ENCODE measurements at regions not wholly inside any gene's neighbourhood (a gene's known extent, or its start where the extent isn't known, plus 50 kb on each side); places are given as distances from the start of the nearest gene placed in this dataset.

DNA sequence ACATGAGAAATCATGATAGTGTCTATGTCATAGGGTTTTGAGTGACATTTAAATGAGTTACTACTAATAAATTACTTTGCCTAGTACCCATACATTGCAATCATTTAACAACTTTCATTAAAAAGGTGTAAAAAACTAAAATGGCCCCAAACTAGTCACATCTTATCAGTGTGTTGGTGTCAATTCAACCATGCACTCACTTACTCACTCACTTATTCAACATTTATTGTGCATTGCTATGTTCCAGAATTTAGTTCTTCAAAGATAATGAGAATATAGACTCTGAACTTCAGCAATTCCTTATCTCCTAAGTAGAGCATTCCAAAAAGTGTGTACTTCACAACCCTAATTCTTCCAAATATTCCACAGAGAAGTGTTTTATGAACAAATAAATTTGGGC, 965.7 kb downstream of the REEP3 start:
- no peak for DNase-seq (ENCODE audit: low read depth, low spot score)

DNA sequence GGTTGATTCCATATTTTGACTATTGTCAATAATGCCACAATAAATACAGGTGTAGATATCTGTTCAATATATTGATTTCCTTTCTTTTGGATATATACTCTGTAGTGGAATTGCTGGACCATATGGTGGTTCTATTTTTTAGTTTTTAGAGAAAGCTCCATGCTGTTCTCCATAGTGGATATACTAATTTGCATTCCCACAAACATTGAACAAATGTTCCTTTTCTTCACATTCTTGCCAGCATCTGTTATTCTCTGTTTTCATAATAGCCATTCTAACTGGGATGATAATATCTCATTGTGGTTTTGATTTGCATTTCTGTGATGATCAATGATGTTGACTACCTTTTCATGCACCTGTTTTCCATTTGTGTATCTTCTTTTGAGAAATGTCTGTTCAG, 973.7 kb downstream of the REEP3 start:
- no peak for DNase-seq (ENCODE audit: low read depth, low spot score)

DNA sequence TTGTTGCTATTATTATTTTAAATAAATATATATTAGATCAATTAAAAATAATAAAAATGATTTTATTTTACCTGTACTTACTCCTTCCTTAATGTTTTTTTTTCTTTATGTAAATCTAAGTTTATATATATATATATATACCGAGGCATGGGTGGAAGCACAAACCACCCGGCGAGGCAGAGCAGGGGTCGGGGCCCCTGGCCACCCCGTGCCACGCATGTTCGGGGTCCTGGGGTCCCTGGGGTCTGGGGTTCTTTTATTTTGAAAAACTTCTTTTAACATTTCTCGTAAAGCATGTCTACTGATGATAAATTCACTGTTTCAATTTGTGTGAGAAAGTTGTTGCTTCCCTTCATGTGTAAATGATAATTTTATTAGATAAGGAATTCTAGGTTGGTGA, 976.1 kb downstream of the REEP3 start:
- DNase-seq (ENCODE audit: low read depth, low spot score) = no peak

DNA sequence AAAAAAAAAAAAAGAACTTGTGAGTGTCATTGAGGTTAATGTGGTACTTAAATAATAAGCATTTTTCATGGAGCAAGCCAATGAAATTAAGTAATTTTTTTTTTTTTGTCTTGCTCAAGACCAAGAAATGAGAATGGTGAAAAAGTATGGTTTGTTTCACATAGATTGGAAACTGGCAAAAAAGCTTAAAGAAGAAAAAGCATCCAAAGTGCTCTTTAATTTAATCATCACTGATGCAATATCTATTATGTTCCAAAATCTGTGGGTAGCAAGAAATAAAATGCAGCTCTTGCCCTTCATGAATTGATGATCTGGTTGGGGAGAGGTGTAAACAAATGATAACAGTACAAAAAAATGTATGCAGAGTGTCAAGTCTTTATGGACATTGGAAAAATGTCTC, 980.6 kb downstream of the REEP3 start:
- no peak for DNase-seq (ENCODE audit: low read depth, low spot score)

DNA sequence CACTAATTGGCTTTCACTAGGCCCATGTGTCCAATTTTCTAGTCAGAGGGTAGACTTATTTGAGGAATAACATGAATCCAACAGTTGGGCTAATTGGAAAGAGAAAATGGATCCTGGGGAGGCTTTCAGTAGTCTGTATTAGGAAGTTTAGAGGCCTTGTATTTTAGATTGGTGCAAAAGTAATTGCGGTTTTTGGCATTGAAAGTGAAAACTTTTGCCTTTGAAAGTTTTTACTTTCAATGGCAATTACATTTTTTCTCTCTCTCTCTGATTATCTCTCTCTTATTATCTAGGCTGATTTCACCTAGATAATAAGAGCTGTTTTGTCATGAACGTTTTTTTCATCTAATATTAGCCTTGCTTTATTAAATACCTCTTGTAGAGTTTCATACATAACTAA, 981.7 kb downstream of the REEP3 start:
- DNase-seq (ENCODE audit: low read depth, low spot score) = no peak

DNA sequence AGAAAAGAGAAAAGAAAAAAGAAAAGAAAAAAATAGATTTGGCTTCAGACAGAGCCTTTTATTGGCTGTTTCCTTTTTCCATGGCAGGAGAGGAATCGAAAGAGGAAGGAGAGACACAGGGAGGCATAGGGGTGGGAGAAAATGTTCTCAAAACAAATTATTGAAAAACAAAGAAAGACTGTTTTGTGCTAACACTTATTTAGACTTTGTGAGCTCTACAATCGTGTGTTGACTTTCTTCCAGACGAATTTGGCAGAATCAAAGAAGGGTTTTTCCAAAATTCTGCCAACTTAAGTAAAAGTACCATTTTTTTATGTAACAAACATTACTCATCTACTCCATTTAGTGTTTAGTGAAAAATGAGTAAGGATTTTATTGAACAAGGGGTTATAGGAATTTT, 982.2 kb downstream of the REEP3 start:
- no peak for DNase-seq (ENCODE audit: low read depth, low spot score)

DNA sequence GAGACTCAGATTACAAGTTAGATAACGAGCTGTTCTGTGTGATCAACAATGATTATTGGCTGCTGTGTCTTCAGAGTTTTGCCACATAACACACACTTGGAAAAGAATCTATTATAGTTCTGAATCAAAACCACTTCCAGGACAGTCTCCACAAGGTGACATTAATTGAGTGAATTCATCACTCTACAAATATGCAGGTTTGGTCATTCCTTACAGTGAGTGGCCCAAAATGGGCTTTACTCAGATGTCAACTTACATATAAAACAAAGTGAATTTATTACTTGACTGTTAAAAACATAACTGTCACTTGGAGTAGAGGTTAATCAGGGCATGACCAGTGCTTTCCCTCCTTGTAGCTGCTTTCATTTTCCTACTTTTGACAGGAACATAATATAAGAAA, 984.3 kb downstream of the REEP3 start:
- DNase-seq (ENCODE audit: low read depth, low spot score) = no peak

DNA sequence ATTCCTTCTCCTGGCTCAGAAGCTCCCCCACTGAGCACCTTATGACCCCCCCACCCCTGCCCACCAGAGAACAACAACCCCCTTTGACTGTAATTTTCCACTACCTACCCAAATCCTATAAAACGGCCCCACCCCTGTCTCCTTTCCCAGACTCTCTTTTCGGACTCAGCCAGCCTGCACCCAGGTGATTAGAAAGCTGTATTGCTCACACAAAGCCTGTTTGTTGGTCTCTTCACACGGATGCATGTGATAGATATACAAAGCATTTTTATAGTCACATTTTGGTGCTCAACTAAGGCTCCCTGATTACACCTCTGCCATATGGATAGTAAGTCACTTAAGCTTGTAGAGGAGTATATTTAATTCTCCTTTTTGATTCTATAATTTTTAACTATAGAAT, 985.8 kb downstream of the REEP3 start:
- DNase-seq (ENCODE audit: low read depth, low spot score) = no peak

DNA sequence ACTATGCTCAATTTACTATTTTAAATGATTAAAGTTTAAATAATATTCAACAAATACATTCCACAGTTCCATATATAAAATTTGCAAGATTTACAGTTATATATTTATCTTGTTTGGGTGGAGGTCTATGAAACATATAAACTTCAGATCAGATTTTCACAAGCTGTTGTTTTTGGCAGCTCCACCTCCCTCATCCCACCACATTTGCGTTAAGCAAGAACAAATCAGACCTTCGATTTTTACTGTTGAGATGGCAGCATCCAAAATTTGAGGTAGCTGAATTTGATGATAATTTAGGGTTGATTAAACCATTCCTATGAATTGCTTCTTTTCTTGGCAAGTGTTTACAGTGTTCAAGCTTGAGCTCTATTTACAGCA, 986.4 kb downstream of the REEP3 start:
- no peak for DNase-seq (ENCODE audit: low read depth, low spot score)

DNA sequence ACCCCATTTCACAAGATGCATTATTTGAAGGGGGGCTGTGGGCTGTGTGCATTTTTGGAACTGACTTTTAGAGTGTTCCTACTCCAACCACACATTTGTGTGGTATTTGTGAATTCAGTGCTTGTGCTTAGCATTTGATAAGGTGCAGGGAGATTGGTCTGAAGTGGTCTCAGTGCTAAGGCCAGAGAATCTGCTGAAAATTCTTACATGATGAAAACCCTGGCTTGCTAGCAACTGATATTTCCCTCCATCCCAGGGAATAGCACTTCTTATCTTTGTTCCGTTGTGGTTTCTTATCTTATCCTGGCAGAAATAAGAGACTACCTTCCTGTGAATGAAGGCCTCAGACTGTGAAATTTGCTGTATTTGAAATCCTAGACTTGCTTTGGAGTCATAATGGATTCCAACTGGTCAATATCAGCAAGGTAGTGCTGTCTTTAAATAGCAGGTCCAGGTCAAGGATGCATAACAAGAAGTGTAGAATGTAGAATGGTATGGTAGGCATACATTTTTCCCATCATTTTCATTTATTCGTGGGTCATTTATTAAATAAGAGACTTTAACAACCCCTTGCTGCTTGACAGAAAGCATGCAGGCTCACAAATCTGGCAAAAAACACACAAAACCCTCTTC, 986.9 kb downstream of the REEP3 start:
- no peak for DNase-seq (ENCODE audit: low read depth, low spot score)

DNA sequence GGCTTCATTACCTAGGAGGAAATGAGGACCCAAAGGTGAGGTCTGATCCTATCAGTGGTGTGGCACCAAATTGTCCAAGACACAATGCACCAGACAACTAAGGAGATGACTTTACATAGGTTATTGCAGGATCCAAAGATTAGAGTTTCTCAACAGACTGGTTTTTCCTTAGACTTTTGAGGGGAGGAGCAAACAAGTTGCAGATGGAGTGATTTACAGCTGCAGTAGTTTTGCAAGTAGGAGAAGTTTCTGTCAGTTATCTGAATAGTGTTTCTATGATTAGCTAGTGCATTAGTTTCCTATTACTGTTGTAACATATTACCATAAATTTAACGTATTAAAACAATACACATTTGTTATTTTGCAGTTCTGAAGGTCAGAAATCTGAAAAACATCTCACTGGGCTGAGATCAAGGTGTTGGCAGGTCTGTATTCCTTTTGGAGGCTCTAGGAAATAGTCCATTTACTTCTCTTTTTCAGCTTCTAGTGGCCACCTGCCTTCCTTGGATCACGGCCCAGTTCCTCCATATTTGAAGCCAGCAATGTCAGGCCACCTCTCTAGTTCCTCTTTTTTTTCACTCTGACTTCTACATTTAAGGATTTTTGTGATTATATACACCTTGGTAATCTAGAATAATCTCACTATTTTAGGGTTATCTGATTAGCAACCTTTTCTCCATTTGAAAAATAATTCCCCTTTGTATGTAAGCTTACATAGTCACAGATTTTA, 994.9 kb downstream of the REEP3 start:
- no peak for DNase-seq (ENCODE audit: low read depth, low spot score)

DNA sequence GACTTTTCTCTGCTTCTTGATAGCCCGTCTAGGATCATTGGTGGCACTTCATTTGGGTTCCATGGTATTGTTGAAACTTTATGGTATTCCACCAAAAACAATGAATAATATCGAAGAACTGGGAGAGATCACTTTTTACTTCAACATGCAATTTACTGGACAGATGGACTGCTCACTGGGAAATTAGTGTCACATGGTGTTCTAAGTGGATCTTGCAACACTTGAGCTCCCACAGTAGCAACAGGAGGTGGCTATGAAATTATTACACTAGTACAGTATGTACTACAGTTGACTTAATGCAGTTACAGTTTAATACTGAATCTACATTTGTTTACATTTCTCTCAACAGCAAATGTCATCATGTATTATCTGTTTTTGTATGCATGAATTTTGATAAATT, 997.3 kb downstream of the REEP3 start:
- no peak for DNase-seq (ENCODE audit: low read depth, low spot score)

DNA sequence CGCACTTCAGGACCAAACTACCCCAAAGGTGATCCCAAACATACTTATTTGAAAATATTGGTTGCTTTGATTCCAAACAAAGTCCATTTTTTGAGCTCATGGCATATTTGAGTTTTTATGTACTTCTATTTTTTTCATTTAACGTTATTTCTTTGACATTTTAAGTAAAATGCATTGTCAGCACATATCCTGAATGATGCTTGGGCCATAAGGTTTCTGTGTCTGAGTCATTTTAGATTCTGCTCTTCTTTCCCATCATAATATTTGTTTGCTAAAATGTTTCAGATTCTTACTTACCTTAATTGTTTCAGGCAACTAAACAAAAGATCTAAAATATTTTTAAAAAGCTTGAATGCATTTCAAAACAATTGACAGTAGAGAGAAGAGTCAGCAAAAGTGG, 998.2 kb downstream of the REEP3 start:
- DNase-seq (ENCODE audit: low read depth, low spot score) = no peak

DNA sequence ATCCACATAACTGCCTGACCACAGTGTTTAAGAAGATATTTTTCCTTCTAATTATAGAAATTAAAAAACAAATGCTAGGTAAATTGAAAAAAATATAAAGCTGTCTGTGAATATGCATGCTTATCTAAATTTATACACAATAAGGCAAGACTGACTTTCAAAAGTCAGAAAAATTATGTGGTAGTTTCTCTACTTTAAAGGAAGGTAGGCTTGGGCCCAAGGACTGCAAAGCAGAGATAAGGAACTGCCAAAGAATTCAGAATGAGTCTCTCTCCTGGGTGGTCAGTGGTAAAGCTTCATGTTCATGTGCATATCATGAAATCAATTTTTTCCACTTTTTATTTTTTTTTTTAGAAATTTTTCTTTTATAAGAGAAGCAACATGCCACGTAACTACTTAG, 998.6 kb downstream of the REEP3 start:
- no peak for DNase-seq (ENCODE audit: low read depth, low spot score)

DNA sequence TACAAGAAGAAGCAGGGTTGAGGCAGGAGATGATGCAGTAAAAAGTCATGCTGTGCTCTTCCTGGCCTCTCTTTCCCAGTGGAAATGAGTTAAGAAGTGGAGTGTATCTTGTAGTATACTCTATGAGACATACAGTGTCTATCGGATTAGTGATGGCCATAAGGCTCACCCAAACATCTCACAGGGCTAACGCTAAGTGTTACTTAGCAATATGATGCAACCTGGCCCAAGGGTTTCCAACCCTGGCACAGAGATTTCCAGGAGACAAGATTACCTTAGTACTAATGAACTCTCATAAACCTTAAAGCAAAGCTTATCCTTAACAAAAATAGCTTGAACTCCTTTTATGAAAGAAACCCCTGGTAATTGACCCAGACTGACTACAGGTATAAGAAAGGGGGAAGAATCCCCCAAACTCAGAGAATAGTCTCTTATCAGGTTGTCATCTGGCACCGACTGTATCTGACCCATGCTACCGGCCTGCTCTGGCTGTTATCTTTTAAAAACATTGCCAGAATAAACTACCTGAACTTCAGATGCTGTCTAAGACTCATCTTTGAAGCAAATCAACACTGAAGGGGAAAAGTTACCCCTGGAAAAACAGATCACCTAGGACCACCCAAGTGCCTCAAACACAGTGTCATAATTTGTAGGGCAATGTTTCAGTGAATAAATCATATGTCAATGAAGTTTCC, 1002.0 kb downstream of the REEP3 start:
- DNase-seq (ENCODE audit: low read depth, low spot score) = no peak

DNA sequence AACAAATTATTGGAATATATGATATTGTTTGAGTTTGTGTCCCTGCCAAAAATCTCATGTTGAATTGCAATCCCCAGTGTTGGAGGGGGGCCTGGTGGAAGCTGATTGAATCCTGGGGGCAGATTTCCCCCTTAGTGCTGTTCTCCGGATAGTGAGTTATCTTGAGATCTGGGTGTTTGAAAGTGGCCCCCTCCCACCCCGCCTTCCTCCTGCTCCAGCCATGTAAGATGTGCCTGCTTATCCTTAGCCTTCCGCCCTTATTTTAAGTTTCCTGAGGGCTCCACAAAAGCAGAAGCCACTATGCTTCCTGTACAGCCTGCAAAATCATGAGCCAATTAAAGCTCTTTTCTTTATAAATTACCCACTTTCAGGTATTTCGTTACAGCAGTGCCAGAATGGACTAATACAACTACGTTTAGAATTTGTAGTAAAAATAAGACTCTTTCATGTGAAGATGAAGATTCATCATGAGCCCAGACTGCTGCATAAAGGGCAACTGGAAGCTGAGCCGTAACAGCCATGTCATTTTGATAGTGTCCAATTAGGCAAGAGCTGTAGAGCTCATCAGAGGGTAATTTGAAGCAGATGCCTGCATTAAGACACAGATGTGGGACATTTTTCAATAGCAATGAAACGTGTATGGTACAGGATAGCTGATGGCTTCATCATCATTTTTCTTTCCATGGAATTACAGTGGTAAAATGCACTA, 1007.2 kb downstream of the REEP3 start:
- no peak for DNase-seq (ENCODE audit: low read depth, low spot score)

DNA sequence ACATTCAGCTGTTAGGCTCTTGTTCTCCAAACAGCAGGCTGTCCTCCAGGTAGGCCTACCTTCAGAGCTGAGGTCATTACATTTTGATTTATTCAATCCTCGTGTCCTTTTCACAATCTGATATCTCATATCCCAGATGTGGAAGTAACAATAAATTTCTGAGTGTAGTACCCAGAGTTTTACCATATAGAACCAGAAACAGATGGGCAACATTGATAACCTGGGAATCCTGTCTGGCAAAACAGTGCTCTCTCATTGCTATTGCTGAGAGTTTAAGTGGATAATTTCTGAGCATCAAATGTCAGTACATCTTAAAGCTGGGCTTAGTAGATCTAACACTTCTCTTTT, 1007.8 kb downstream of the REEP3 start:
- no peak for DNase-seq (ENCODE audit: low read depth, low spot score)

DNA sequence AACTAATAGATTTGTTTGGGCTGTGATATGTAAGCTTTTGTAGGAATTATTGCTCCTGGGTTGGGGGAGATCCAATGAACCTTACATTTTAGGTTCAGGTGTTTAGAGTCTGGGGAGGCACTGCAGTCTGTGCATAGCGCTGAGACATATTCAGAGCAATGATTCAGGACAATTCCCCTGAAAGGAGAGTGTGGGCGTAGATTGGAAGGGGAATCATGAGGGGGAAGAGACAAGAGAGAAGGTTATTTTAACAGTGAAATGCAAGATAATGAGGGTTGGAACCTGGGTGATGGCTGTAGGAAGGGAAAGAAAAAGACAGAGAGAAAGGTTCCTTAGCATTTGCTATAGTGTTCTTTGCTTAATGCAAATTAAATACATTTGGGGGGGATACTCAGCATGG, 1013.4 kb downstream of the REEP3 start:
- no peak for DNase-seq (ENCODE audit: low read depth, low spot score)

DNA sequence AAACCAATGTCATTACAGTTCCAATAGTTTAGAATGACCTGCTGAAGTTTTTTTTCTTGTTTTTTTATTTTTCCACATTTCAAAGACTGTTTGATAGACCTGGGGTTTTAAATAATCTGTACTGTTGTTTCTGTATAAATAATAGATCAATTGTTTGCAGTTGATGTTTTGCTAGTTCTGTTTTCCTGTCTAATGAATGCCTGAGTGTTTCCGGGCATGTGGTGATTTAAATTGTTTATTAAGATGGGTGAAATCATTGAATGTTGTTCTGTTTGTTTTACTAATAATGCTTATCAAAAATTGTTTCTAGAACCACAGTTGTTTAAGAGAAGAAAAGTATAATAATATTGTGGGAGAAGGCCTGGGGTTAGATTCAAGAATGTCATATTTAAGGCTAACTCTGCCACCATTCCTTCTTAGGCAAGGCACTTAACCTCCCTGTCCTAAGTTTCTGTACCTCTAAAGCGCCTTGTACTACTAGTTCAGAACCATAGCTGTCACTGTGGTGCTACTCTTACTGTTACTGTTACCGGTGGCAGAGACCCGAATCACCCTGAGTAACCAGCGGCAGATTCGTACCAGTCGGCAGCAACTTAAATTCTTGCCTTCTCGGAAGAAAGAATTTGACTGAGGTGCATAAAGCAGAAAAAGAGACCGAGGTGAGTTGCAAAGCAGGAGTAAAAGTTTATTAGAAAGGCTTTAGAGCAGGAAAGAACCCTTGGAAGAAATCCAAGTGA, 1014.1 kb downstream of the REEP3 start:
- DNase-seq (ENCODE audit: low read depth, low spot score) = no peak

DNA sequence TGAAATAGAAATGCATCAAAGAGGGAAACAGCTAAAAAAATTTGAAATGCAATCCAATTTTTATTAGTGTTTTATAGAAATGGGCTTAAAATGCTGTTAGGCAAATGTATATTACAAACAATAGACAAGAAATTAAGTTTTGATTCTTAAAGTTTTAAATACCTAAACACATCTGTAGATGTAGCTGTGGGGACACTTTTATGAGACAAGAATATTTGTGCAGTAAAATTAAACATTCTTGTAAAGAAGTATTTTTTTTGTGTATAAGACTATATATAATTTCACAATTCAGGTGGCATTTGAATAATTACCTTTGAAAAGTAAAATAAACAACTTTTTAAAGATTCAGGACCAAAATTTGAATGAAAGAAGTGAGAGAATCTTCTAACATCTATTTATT, 1015.9 kb downstream of the REEP3 start:
- no peak for DNase-seq (ENCODE audit: low read depth, low spot score)

DNA sequence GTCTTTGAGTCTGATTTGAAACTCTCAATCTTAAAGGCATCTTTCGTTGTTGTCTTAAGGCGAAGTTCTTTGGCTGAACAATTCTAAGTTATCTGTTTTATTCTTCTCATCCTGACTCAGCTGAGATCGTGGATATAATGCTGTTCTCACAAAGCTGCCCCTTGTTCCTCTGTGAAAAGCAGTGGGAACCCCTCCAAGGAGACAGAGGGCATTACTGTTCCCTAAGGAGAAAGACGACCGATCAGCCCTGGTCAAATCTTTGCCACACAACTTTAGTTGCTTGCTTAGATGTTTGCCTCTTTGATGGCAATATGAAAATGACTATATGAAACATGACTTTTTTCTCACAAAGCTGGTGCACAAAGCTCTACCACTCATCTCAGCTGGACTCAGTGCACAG, 1016.7 kb downstream of the REEP3 start:
- no peak for DNase-seq (ENCODE audit: low read depth, low spot score)

DNA sequence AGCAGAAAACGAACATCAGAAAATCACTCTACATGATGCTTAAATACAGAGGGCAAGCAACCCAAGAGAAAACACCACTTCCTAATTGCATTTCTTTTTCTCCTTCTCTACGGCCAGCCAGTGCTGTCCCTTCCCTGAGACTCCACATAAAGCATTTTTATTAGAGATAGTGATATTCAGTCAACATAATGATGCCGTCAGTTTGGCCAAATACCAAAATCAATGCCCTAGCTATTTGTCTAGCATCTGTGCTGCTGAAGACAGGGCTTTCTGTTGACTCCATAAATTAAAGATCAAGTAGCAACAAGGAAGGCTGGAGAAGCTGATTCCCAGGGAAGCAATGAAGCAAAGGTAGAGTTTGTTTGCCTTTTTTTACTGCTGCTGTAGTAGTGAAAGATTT, 1024.9 kb downstream of the REEP3 start:
- DNase-seq (ENCODE audit: low read depth, low spot score) = no peak
